ENCODE measurements at regions not wholly inside any gene's neighbourhood (a gene's known extent, or its start where the extent isn't known, plus 50 kb on each side); places are given as distances from the start of the nearest gene placed in this dataset.

- TF ChIP-seq CTCF (IDR thresholded peaks at IDR 0.05; ENCODE audit: low read length), result no peak
- TF ChIP-seq EZH2 (optimal IDR thresholded peaks at IDR 0.05; ENCODE audit: low read depth, low read length), result no peak
- TF ChIP-seq EZH2phosphoT487 (IDR thresholded peaks at IDR 0.05; ENCODE audit: low read length), result no peak
Measured at GRCh38 chr5:62727184-62727583, 148.6 kb downstream of the LRRC70 start.
